Skeletal muscle tissue (tissue), 3 donors: ENCODE measurements at regions not wholly inside any gene's neighbourhood (a gene's known extent, or its start where the extent isn't known, plus 50 kb on each side); places are given as distances from the start of the nearest gene placed in this dataset.

Experiments used
- H3K27ac ChIP-seq: one replicate; pipeline ENCODE4 v1.7.0; 2013; ENCODE audit warnings: mild to moderate bottlenecking, low read depth, low read length, inconsistent platforms
- H3K27me3 ChIP-seq, 3 donors: one replicate each; pipeline ENCODE4 v1.7.0; 2013; ENCODE audit warnings: low read length in 3 of 3; ENCODE audit not compliant: control insufficient read depth in 3 of 3, insufficient read depth in 3 of 3
- H3K36me3 ChIP-seq, 3 donors: one replicate each; pipeline ENCODE4 v1.7.0; 2013; ENCODE audit warnings: low read length in 3 of 3; ENCODE audit not compliant: control insufficient read depth in 3 of 3, insufficient read depth in 3 of 3
- H3K4me1 ChIP-seq, 3 donors: one replicate each; pipeline ENCODE4 v1.7.0; 2013; ENCODE audit warnings: low read length in 3 of 3, mild to moderate bottlenecking in 3 of 3; ENCODE audit not compliant: control insufficient read depth in 3 of 3, insufficient read depth in 3 of 3
- H3K4me3 ChIP-seq, 3 donors: one replicate each; pipeline ENCODE4 v1.7.0; 2013; ENCODE audit warnings: low read length in 3 of 3
- H3K9ac ChIP-seq, 3 donors: one replicate each; pipeline ENCODE4 v1.7.0; 2013; ENCODE audit warnings: low read length in 3 of 3, mild to moderate bottlenecking in 3 of 3, moderate library complexity in 2 of 3, low read depth in 1 of 3
- H3K9me3 ChIP-seq, 3 donors: one replicate each; pipeline ENCODE4 v1.7.0; 2013; ENCODE audit warnings: low read length in 3 of 3; ENCODE audit not compliant: control insufficient read depth in 3 of 3
- donor health status: Osteomylitis.

- no peak overlapping the region for H3K27ac ChIP-seq
- H3K9ac ChIP-seq = no peak overlapping the region
- no peak overlapping the region for H3K4me3 ChIP-seq
- H3K9me3 ChIP-seq = no peaks in the 10 kb centered on the region
- H3K4me1 ChIP-seq = no peaks in the 10 kb centered on the region
- peaks cover 0 to 13% (median 2%) of the 10 kb centered on the region in 3 donors for H3K27me3 ChIP-seq
- H3K36me3 ChIP-seq = no peaks in the 10 kb centered on the region
Observed at GRCh38 chr15:88725305-88726210, 77.7 kb upstream of the ACAN start.

DNA sequence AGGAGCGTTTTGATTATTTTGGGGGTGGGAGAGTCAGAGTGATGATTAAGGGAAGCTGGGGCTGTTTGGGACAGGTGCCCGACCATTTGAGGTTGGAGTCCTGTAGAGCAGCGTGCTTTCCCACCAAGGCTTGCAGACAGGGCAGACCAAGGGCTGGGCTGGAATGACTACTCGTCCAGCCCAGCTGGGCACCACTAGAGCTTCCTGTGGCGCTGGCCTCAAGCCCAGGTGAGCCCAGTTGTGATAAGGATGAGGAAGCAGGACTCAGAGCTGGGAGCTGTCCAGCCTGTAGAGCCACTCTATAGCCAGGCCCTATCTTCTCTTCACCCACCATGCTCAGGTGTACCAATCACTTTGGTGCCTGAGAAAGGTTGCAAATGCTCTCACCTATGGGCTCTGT is 75.8 kb upstream of the ACAN start:
- Histone ChIP-seq H3K9ac (no peak overlapping the region), H3K36me3 (no peaks in the 10 kb centered on the region), H3K4me3 (no peak overlapping the region), H3K4me1 (no peaks in the 10 kb centered on the region), H3K27ac (no peak overlapping the region), H3K9me3 (no peaks in the 10 kb centered on the region), H3K27me3 (peaks cover 0 to 13% (median 0%) of the 10 kb centered on the region in 3 donors)

GRCh38 chr15:88729581-88729980 is 73.7 kb upstream of the ACAN start:
- Histone ChIP-seq H3K36me3 (no peaks in the 10 kb centered on the region), H3K9ac (no peak overlapping the region), H3K9me3 (no peaks in the 10 kb centered on the region), H3K4me3 (no peak overlapping the region), H3K4me1 (no peaks in the 10 kb centered on the region), H3K27ac (no peak overlapping the region), H3K27me3 (peaks cover 0 to 13% (median 0%) of the 10 kb centered on the region in 3 donors)

GRCh38 chr15:88730751-88731150 is 72.5 kb upstream of the ACAN start:
- Histone ChIP-seq H3K9me3 (no peaks in the 10 kb centered on the region), H3K27ac (no peak overlapping the region), H3K4me3 (no peak overlapping the region), H3K27me3 (peaks cover 0 to 8% (median 0%) of the 10 kb centered on the region in 3 donors), H3K4me1 (no peaks in the 10 kb centered on the region), H3K36me3 (no peaks in the 10 kb centered on the region), H3K9ac (no peak overlapping the region)

DNA sequence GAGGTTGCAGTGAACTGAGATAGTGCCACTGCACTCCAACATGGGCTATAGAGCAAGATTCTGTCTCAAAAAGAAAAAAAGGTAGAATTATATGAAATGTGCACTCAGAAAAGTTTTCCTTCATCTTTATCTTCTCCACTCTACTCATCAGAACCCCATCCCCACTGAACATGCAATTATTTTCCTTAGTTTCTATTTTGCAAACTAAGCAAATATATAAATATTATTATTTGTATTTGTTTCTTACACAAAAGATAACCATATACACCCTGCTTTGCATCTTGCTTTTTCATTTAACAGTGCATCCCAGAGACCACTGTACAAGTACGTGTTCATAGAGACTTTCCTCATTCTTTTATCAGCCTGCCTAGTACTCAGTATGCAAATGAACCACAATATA is 68.0 kb upstream of the ACAN start:
- peaks cover 3 to 11% (median 10%) of the 10 kb centered on the region in 3 donors for H3K27me3 ChIP-seq
- no peak overlapping the region for H3K27ac ChIP-seq
- H3K4me3 ChIP-seq = no peak overlapping the region
- no peaks in the 10 kb centered on the region for H3K36me3 ChIP-seq
- H3K9me3 ChIP-seq = peaks cover 0 to 2% (median 0%) of the 10 kb centered on the region in 3 donors
- no peak overlapping the region for H3K9ac ChIP-seq
- no peaks in the 10 kb centered on the region for H3K4me1 ChIP-seq

GRCh38 chr15:88736204-88736603 is 67.0 kb upstream of the ACAN start:
- Histone ChIP-seq H3K9me3 (peaks cover 0 to 2% (median 0%) of the 10 kb centered on the region in 3 donors), H3K27ac (no peak overlapping the region), H3K36me3 (no peaks in the 10 kb centered on the region), H3K27me3 (peaks cover 3 to 18% (median 14%) of the 10 kb centered on the region in 3 donors), H3K9ac (no peak overlapping the region), H3K4me1 (no peaks in the 10 kb centered on the region), H3K4me3 (no peak overlapping the region)

DNA sequence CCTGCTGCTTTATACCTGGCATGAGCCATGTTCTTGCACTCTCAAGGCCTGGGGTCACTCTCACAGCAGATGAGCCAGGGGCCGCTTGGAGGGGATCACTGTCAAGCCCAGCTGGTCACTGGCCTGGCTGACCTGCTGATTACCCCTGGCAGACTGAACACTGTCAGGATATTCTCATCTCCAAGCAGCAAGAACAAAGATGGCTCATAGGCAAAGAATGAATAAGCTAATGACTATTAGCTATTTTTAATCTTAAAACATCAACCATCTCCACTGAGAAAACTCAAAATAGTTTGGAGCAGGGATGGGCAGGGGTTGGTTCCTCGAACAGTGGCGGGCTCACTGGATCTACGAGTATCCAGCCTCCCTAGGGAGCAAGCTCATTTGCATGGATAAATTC is 64.4 kb upstream of the ACAN start:
- Histone ChIP-seq H3K4me3 (no peak overlapping the region), H3K27me3 (peaks cover 7 to 22% (median 21%) of the 10 kb centered on the region in 3 donors), H3K36me3 (no peaks in the 10 kb centered on the region), H3K9ac (no peak overlapping the region), H3K9me3 (peaks cover 0 to 2% (median 0%) of the 10 kb centered on the region in 3 donors), H3K27ac (no peak overlapping the region), H3K4me1 (no peaks in the 10 kb centered on the region)

GRCh38 chr15:88739541-88739940 is 63.7 kb upstream of the ACAN start:
- H3K9ac ChIP-seq = no peak overlapping the region
- H3K27ac ChIP-seq = no peak overlapping the region
- peaks cover 7 to 23% (median 22%) of the 10 kb centered on the region in 3 donors for H3K27me3 ChIP-seq
- no peak overlapping the region for H3K4me3 ChIP-seq
- H3K9me3 ChIP-seq = peaks cover 0 to 2% (median 0%) of the 10 kb centered on the region in 3 donors
- H3K36me3 ChIP-seq = no peaks in the 10 kb centered on the region
- no peaks in the 10 kb centered on the region for H3K4me1 ChIP-seq

GRCh38 chr15:88740356-88740755 is 62.9 kb upstream of the ACAN start:
- peaks cover 7 to 26% (median 22%) of the 10 kb centered on the region in 3 donors for H3K27me3 ChIP-seq
- no peak overlapping the region for H3K4me3 ChIP-seq
- no peak overlapping the region for H3K27ac ChIP-seq
- H3K9ac ChIP-seq = no peak overlapping the region
- H3K36me3 ChIP-seq = no peaks in the 10 kb centered on the region
- peaks cover 0 to 2% (median 0%) of the 10 kb centered on the region in 3 donors for H3K9me3 ChIP-seq
- H3K4me1 ChIP-seq = no peaks in the 10 kb centered on the region

DNA sequence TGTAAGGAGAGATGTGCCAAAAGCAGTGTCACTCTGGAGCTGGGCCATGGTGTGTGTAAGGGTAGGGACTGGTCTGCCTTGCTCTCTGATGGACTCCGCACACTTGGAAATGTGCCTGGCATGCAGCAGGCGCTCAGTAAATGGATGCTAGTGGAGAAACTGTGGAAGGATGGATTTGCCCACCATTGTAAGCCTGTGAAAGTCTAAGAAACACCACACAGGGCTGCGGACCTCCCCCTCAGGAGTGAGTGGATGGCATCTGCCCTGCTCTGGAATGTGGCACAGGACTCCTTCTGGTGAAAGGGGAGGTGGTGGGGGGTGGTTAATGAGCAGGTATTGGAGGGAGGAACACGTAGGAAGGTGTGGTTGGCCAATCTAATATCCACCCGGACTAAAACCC is 62.2 kb upstream of the ACAN start:
- Histone ChIP-seq H3K9me3 (peaks cover 0 to 2% (median 0%) of the 10 kb centered on the region in 3 donors), H3K27me3 (peaks cover 7 to 26% (median 22%) of the 10 kb centered on the region in 3 donors), H3K27ac (no peak overlapping the region), H3K9ac (no peak overlapping the region), H3K4me3 (no peak overlapping the region), H3K36me3 (no peaks in the 10 kb centered on the region), H3K4me1 (no peaks in the 10 kb centered on the region)
